K562 (cell line): ENCODE measurements at regions not wholly inside any gene's neighbourhood (a gene's known extent, or its start where the extent isn't known, plus 50 kb on each side); places are given as distances from the start of the nearest gene placed in this dataset.

Experiments used
- ATAC-seq: fragments of 200-7000 bp; cut with Tn5 transposase; 3 replicates; pipeline ENCODE4 v1.9.1; 2020; ENCODE audit warnings: moderate library complexity
- BruUV-seq: library from RNA; stranded (reverse); fragments of 400-500 nt; replicated peaks from 2 replicates; lab custom pipeline; 2021; lab: Mats Ljungman, UMichigan
- CTCF ChIA-PET: fragments of 300-600 bp; formaldehyde crosslinking; extraction: SDS; loops from one replicate; lab custom pipeline; 2021; ENCODE audit warnings: low intra/inter-chr PET ratio; lab: Yijun Ruan, JAX
- POLR2A ChIA-PET: fragments of 300-600, 350-650 bp; sonication (Branson Sonifier 250); formaldehyde crosslinking; extraction: SDS; loops from one replicate; lab custom pipeline; 2021; ENCODE audit warnings: antibody characterized with exemption, inconsistent platforms; lab: Yijun Ruan, JAX
- DNase-seq, 4 experiments: peaks; one replicate each; pipeline versions ENCODE4 v3.0.0 to v3.0.0-alpha.2; 2011 to 2018; ENCODE audit warnings: low spot score in 3 of 4, mixed read lengths in 3 of 4; ENCODE audit errors: extremely low read depth in 1 of 4
- FAIRE-seq: peaks from 2 replicates; lab custom pipeline; 2011; peaks lifted over from hg19 to GRCh38; lab: Jason Lieb, UNC
- H2AFZ ChIP-seq: 2 replicates; pipeline ENCODE4 v1.6.0; 2011; ENCODE audit warnings: low read depth, low read length, control low read depth, inconsistent platforms
- H3K27ac ChIP-seq: fragments of 200-600 bp; 3 replicates; pipeline ENCODE4 v1.8.0; 2011; ENCODE audit warnings: low read depth, mild to moderate bottlenecking, control low read depth, inconsistent platforms, low read length, moderate library complexity, mixed read lengths; ENCODE audit errors: extremely low read depth
- H3K27me3 ChIP-seq, 2 experiments: fragments of 300-600 bp in 1 of 2; 2 replicates in 1 of 2; 3 replicates in 1 of 2; pipeline versions ENCODE4 v1.6.0 to v1.8.0; 2011; ENCODE audit warnings: inconsistent platforms in 2 of 2, low read length in 2 of 2, mild to moderate bottlenecking in 1 of 2, mixed read lengths in 1 of 2, moderate library complexity in 1 of 2; ENCODE audit not compliant: control insufficient read depth in 2 of 2, insufficient read depth in 2 of 2
- H3K36me3 ChIP-seq: fragments of 300-600 bp; 3 replicates; pipeline ENCODE4 v1.8.0; 2011; ENCODE audit warnings: mild to moderate bottlenecking, low read length, inconsistent platforms; ENCODE audit not compliant: control insufficient read depth, insufficient read depth
- H3K4me1 ChIP-seq, 2 experiments: fragments of 200-600 bp in 1 of 2; replicated peaks in 1 of 2; 2 replicates in 1 of 2; 3 replicates in 1 of 2; pipeline versions ENCODE4 v1.5.1 to v1.8.0; 2011; ENCODE audit warnings: inconsistent platforms in 2 of 2, low read length in 2 of 2, mild to moderate bottlenecking in 1 of 2, mixed read lengths in 1 of 2, moderate library complexity in 1 of 2; ENCODE audit not compliant: control insufficient read depth in 2 of 2, insufficient read depth in 2 of 2
- H3K4me2 ChIP-seq: 2 replicates; pipeline ENCODE4 v1.6.1; 2011; ENCODE audit warnings: low read length, control low read depth, inconsistent platforms, mixed read lengths; ENCODE audit not compliant: insufficient read depth
- H3K4me3 ChIP-seq: fragments of 200-600 bp; sonication (generic), shearing (Covaris generic); 2 replicates; pipeline ENCODE4 v1.5.1; 2016; ENCODE audit warnings: control low read depth, inconsistent platforms
- H3K79me2 ChIP-seq: fragments of 200-600 bp; 3 replicates; pipeline ENCODE4 v1.8.0; 2011; ENCODE audit warnings: low read length, inconsistent platforms; ENCODE audit not compliant: control insufficient read depth, insufficient read depth
- H3K9ac ChIP-seq, 2 experiments: 2 replicates each; pipeline versions ENCODE4 v1.6.0 to v1.6.1; 2011; ENCODE audit warnings: low read depth in 2 of 2, low read length in 2 of 2, control low read depth in 1 of 2, inconsistent platforms in 1 of 2, mild to moderate bottlenecking in 1 of 2, mixed read lengths in 1 of 2; ENCODE audit not compliant: insufficient read depth in 1 of 2
- H3K9me1 ChIP-seq: one replicate; pipeline ENCODE4 v1.6.0; 2011; ENCODE audit warnings: inconsistent platforms, mild to moderate bottlenecking, low read length, moderate library complexity; ENCODE audit not compliant: control insufficient read depth, insufficient read depth
- H3K9me3 ChIP-seq: replicated peaks from 2 replicates; pipeline ENCODE4 v1.5.1; 2011; ENCODE audit warnings: low read depth, low read length, inconsistent platforms; ENCODE audit not compliant: control insufficient read depth, insufficient read depth
- H4K20me1 ChIP-seq: replicated peaks from 2 replicates; pipeline ENCODE4 v1.6.1; 2011; ENCODE audit warnings: low read length, inconsistent platforms, mixed read lengths; ENCODE audit not compliant: control insufficient read depth, insufficient read depth
- ARNT ChIP-seq, 2 experiments: fragments of 450-650 bp; IDR thresholded peaks; 2 replicates each; pipeline ENCODE4 v1.6.1; 2016; ENCODE audit warnings: mild to moderate bottlenecking in 1 of 2
- ATF1 ChIP-seq, 2 experiments: fragments of 450-650 bp in 1 of 2; IDR thresholded peaks; 2 replicates each; pipeline ENCODE4 v1.6.1; 2016; ENCODE audit warnings: missing compliant biosample characterization in 1 of 2, missing genetic modification characterization in 1 of 2
- FIP1L1 ChIP-seq: fragments of 200-400 bp; formaldehyde crosslinking; IDR thresholded peaks from 2 replicates; pipeline ENCODE4 v1.6.1; 2018; ENCODE audit warnings: mild to moderate bottlenecking, low read depth, low read length; ENCODE audit not compliant: poor library complexity, severe bottlenecking
- FOSL1 ChIP-seq: fragments of 200-800 bp; sonication (Bioruptor generic); conservative IDR thresholded peaks from 2 replicates; pipeline ENCODE4 v1.6.1; 2016; ENCODE audit warnings: missing genetic modification characterization, missing compliant biosample characterization
- NCOA6 ChIP-seq: fragments of 450-650 bp; IDR thresholded peaks from 2 replicates; pipeline ENCODE4 v1.6.1; 2017; ENCODE audit warnings: mild to moderate bottlenecking
- RAD21 ChIP-seq, 2 experiments: fragments of 250-450 bp in 1 of 2; fragments of 450-650 bp in 1 of 2; sonication (Bioruptor Pico) in 1 of 2; formaldehyde crosslinking in 1 of 2; IDR thresholded peaks in 1 of 2; conservative IDR thresholded peaks in 1 of 2; 2 replicates each; pipeline versions ENCODE4 v1.4.0 to v1.8.0; 2020 to 2022; ENCODE audit warnings: mild to moderate bottlenecking in 2 of 2, moderate library complexity in 1 of 2
- SMARCE1 ChIP-seq: fragments of 450-650 bp; IDR thresholded peaks from 2 replicates; pipeline ENCODE4 v1.7.1; 2016; ENCODE audit warnings: mild to moderate bottlenecking
- ZKSCAN3 ChIP-seq: fragments of 250-450 bp; sonication (Bioruptor Pico); IDR thresholded peaks from 2 replicates; pipeline ENCODE4 v1.4.0; 2020
- ZNF764 ChIP-seq: fragments of 250-450 bp; sonication (Bioruptor Pico); IDR thresholded peaks from 2 replicates; pipeline ENCODE4 v1.4.0; 2020; ENCODE audit warnings: low read depth, mild to moderate bottlenecking, moderate library complexity
- ZNF830 ChIP-seq: fragments of 250-450 bp; sonication (Bioruptor Pico); IDR thresholded peaks from 2 replicates; pipeline ENCODE4 v1.5.0; 2021; ENCODE audit warnings: mild to moderate bottlenecking
- WGBS: fragments of 100-300 bp; shearing (Covaris generic); methylation state at CpG from one replicate; pipeline ENCODE4 v1.1.6; 2016; ENCODE audit warnings: low coverage, mixed read lengths; ENCODE audit not compliant: insufficient coverage; ENCODE audit errors: missing lambda C conversion rate; 5-methylcytosine and 5-hydroxymethylcytosine counted together
- in situ Hi-C: fragments of 300-500 bp; cut with MboI; formaldehyde crosslinking; loops from 4 replicates; pipeline ENCODE4 v1.15.0; 2018; ENCODE audit warnings: inconsistent platforms, mixed read lengths
- intact Hi-C: fragments of 100-400 bp; cut with micrococcal nuclease; formaldehyde crosslinking; loops from 2 replicates; pipeline ENCODE4 v1.14.2; 2022
- TF ChIP-seq, protein P1 (sequence below): sonication (generic); formaldehyde crosslinking; IDR thresholded peaks from 2 replicates; pipeline ENCODE4 v1.8.1; 2023; ENCODE audit warnings: mild to moderate bottlenecking, missing genetic modification reagents
- TF ChIP-seq, protein P2 (sequence below), 2 experiments: fragments of 450-650 bp; IDR thresholded peaks; 2 replicates each; pipeline ENCODE4 v1.6.1; 2018; ENCODE audit warnings: mild to moderate bottlenecking in 2 of 2, low read depth in 1 of 2; ENCODE audit not compliant: partially characterized antibody in 2 of 2
- TF ChIP-seq, protein P3 (sequence below): IDR thresholded peaks from 2 replicates; pipeline ENCODE4 v1.6.1; 2014; ENCODE audit warnings: antibody characterized with exemption

DNA sequence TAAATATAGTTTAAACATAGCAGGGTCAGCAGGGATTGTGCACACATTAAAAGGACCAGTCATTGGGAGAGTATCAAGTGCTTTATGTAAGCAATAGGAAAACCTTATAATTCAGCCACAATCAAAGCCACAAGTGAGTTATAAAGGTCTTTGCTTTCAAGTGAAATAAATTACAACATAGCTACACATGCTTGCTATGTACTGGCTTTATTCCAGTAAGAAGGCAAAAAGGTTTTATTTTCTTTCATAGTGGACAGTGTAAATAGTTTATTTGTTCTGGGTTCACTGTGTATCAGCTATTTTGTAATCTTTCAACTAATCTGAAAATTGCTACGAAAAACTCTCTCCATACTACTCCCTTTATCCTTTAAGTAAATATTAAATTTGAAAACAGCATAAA lies 691.4 kb downstream of the PCDH7 start:
- H3K4me1 ChIP-seq: no peaks in the 10 kb centered on the region
- ATAC-seq (no peak), FAIRE-seq (no peak), DNase-seq (no peak)
- H3K27me3 ChIP-seq: no peaks in the 10 kb centered on the region
- 0% methylated on average over 1 of the region's 1 CpG for WGBS
- H3K79me2 ChIP-seq: no peaks in the 10 kb centered on the region
- intact Hi-C loops: no loop called here
- ChIA-PET POLR2A (no interaction called here), CTCF (no interaction called here)
- H2AFZ ChIP-seq: no peak overlapping the region
- no peaks in the 10 kb centered on the region for H3K9me1 ChIP-seq
- H3K4me2 ChIP-seq: no peak overlapping the region
- H4K20me1 ChIP-seq: no peaks in the 10 kb centered on the region
- BruUV-seq: no TSS peak
- H3K9ac ChIP-seq: no peak overlapping the region
- TF ChIP-seq ZNF830 (CRISPR knock-in tag) (no peak), ARNT (IDR thresholded peaks at IDR 0.05) (no peak), NCOA6 (no peak), FOSL1 (tag) (no peak), ZNF764 (CRISPR knock-in tag) (no peak), FIP1L1 (no peak), SMARCE1 (no peak), RAD21 (CRISPR knock-in tag; conservative IDR thresholded peaks at IDR 0.05 in 1 of 2, IDR thresholded peaks at IDR 0.05 in 1 of 2) (no peak), ATF1 (CRISPR knock-in tag; IDR thresholded peaks at IDR 0.05) (no peak), ATF1 (tag; IDR thresholded peaks at IDR 0.05) (no peak), ZKSCAN3 (CRISPR knock-in tag) (no peak)
- TF ChIP-seq, protein P1, sequence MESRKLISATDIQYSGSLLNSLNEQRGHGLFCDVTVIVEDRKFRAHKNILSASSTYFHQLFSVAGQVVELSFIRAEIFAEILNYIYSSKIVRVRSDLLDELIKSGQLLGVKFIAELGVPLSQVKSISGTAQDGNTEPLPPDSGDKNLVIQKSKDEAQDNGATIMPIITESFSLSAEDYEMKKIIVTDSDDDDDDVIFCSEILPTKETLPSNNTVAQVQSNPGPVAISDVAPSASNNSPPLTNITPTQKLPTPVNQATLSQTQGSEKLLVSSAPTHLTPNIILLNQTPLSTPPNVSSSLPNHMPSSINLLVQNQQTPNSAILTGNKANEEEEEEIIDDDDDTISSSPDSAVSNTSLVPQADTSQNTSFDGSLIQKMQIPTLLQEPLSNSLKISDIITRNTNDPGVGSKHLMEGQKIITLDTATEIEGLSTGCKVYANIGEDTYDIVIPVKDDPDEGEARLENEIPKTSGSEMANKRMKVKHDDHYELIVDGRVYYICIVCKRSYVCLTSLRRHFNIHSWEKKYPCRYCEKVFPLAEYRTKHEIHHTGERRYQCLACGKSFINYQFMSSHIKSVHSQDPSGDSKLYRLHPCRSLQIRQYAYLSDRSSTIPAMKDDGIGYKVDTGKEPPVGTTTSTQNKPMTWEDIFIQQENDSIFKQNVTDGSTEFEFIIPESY (CRISPR knock-in tag): no peak
- TF ChIP-seq, protein P2, sequence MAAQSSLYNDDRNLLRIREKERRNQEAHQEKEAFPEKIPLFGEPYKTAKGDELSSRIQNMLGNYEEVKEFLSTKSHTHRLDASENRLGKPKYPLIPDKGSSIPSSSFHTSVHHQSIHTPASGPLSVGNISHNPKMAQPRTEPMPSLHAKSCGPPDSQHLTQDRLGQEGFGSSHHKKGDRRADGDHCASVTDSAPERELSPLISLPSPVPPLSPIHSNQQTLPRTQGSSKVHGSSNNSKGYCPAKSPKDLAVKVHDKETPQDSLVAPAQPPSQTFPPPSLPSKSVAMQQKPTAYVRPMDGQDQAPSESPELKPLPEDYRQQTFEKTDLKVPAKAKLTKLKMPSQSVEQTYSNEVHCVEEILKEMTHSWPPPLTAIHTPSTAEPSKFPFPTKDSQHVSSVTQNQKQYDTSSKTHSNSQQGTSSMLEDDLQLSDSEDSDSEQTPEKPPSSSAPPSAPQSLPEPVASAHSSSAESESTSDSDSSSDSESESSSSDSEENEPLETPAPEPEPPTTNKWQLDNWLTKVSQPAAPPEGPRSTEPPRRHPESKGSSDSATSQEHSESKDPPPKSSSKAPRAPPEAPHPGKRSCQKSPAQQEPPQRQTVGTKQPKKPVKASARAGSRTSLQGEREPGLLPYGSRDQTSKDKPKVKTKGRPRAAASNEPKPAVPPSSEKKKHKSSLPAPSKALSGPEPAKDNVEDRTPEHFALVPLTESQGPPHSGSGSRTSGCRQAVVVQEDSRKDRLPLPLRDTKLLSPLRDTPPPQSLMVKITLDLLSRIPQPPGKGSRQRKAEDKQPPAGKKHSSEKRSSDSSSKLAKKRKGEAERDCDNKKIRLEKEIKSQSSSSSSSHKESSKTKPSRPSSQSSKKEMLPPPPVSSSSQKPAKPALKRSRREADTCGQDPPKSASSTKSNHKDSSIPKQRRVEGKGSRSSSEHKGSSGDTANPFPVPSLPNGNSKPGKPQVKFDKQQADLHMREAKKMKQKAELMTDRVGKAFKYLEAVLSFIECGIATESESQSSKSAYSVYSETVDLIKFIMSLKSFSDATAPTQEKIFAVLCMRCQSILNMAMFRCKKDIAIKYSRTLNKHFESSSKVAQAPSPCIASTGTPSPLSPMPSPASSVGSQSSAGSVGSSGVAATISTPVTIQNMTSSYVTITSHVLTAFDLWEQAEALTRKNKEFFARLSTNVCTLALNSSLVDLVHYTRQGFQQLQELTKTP (IDR thresholded peaks at IDR 0.05; ENCODE audit: low read depth in 1 of 2, partially characterized antibody in 2 of 2): no peak
- TF ChIP-seq, protein P3, sequence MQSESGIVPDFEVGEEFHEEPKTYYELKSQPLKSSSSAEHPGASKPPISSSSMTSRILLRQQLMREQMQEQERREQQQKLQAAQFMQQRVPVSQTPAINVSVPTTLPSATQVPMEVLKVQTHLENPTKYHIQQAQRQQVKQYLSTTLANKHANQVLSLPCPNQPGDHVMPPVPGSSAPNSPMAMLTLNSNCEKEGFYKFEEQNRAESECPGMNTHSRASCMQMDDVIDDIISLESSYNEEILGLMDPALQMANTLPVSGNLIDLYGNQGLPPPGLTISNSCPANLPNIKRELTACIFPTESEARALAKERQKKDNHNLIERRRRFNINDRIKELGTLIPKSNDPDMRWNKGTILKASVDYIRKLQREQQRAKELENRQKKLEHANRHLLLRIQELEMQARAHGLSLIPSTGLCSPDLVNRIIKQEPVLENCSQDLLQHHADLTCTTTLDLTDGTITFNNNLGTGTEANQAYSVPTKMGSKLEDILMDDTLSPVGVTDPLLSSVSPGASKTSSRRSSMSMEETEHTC: no peak
- no peaks in the 10 kb centered on the region for H3K9me3 ChIP-seq
- in situ Hi-C loops: no loop called here
- no peaks in the 10 kb centered on the region for H3K36me3 ChIP-seq
- H3K27ac ChIP-seq: no peak overlapping the region
- no peak overlapping the region for H3K4me3 ChIP-seq
